ENCODE measurements at regions not wholly inside any gene's neighbourhood (a gene's known extent, or its start where the extent isn't known, plus 50 kb on each side); places are given as distances from the start of the nearest gene placed in this dataset.

GRCh38 chr18:77981874-77982273 is 732.2 kb downstream of the GALR1 start:
- H3K27ac ChIP-seq, result no peak overlapping the region
- no peaks in the 10 kb centered on the region for H3K9me3 ChIP-seq
- no peak overlapping the region for H3K4me3 ChIP-seq
- TF ChIP-seq POLR2A (IDR thresholded peaks at IDR 0.05) (no peak), CTCF (IDR thresholded peaks at IDR 0.05) (no peak), POLR2AphosphoS5 (IDR thresholded peaks at IDR 0.05; ENCODE audit: insufficient read depth in 1 of 2, low read depth in 1 of 2) (no peak)
- no peaks in the 10 kb centered on the region for H3K4me1 ChIP-seq
- DNase-seq (ENCODE audit: extremely low spot score in 2 of 2), result no peak
- no peaks in the 10 kb centered on the region for H3K27me3 ChIP-seq
- intact Hi-C loops (cut with DNase I), result no loop called here
- H3K36me3 ChIP-seq, result no peaks in the 10 kb centered on the region

GRCh38 chr18:77983270-77983669 is 733.6 kb downstream of the GALR1 start:
- H3K27ac ChIP-seq, result no peak overlapping the region
- intact Hi-C loops (cut with DNase I), result no loop called here
- H3K27me3 ChIP-seq, result no peaks in the 10 kb centered on the region
- no peak for DNase-seq (ENCODE audit: extremely low spot score in 2 of 2)
- H3K4me1 ChIP-seq, result no peaks in the 10 kb centered on the region
- no peaks in the 10 kb centered on the region for H3K9me3 ChIP-seq
- TF ChIP-seq POLR2AphosphoS5 (IDR thresholded peaks at IDR 0.05; ENCODE audit: insufficient read depth in 1 of 2, low read depth in 1 of 2), result no peak
- TF ChIP-seq POLR2A (IDR thresholded peaks at IDR 0.05), result no peak
- TF ChIP-seq CTCF (IDR thresholded peaks at IDR 0.05), result no peak
- H3K36me3 ChIP-seq, result no peaks in the 10 kb centered on the region
- no peak overlapping the region for H3K4me3 ChIP-seq

- intact Hi-C loops (cut with DNase I), result no loop called here
- no peak for DNase-seq (ENCODE audit: extremely low spot score in 2 of 2)
- Histone ChIP-seq H3K4me1 (no peaks in the 10 kb centered on the region), H3K27ac (no peak overlapping the region), H3K4me3 (no peak overlapping the region), H3K36me3 (no peaks in the 10 kb centered on the region), H3K9me3 (no peaks in the 10 kb centered on the region), H3K27me3 (no peaks in the 10 kb centered on the region)
- TF ChIP-seq POLR2A (IDR thresholded peaks at IDR 0.05), result no peak
- no peak for TF ChIP-seq CTCF (IDR thresholded peaks at IDR 0.05)
Observed at GRCh38 chr18:77984178-77984577, 734.5 kb downstream of the GALR1 start.

- TF ChIP-seq POLR2AphosphoS5 (IDR thresholded peaks at IDR 0.05; ENCODE audit: insufficient read depth in 1 of 2, low read depth in 1 of 2) (no peak), CTCF (IDR thresholded peaks at IDR 0.05) (no peak), POLR2A (IDR thresholded peaks at IDR 0.05) (no peak)
Observed at GRCh38 chr18:77984833-77985232, 735.2 kb downstream of the GALR1 start.

DNA sequence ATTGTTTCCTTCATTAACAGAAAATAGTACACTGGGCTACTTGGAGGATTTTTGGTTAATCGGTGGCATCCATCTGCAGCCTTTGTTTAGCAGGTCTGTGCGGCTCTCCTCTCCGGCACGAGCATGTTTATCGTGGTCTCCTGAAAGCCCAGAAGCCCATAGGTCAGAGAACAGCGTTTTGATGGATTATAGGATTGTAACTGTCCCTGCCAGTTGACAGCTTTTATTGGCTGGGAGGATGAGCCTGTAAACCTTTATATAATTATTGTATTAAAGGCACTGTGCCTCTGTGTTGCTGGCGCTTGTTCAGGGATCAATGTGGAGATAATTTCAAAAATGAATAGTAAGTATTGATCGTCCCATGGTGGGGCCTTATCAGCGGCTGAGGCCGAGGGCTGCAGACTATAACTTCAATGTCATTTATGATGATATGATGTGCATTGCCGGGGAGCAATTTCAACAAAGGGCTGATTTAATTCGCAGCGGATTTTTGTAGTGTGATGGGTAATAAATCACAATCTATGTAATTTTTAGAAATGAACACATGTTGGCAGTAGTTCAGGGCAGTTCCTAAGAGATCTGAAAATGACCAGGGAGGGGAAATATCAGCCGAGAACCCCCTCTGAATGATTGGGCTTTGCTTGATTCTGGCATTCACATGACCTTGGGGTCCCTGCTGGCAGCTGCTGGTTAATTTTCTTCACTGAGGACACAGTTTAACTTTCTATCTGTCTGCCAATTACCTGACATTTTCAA is 736.1 kb downstream of the GALR1 start:
- no peak overlapping the region for H3K4me3 ChIP-seq
- no peak for DNase-seq (ENCODE audit: extremely low spot score in 2 of 2)

More at GRCh38 chr18:77984833-77985232, 735.2 kb downstream of the GALR1 start:
- Histone ChIP-seq H3K36me3 (no peaks in the 10 kb centered on the region), H3K27ac (no peak overlapping the region), H3K4me3 (no peak overlapping the region), H3K4me1 (no peaks in the 10 kb centered on the region), H3K9me3 (no peaks in the 10 kb centered on the region), H3K27me3 (no peaks in the 10 kb centered on the region)
- intact Hi-C loops (cut with DNase I), result no loop called here
- DNase-seq (ENCODE audit: extremely low spot score in 2 of 2), result peak in 1 of 2 donors; percentile 25

More for the DNA sequence above, 736.1 kb downstream of the GALR1 start:
- no peaks in the 10 kb centered on the region for H3K36me3 ChIP-seq
- H3K27me3 ChIP-seq, result no peaks in the 10 kb centered on the region
- TF ChIP-seq POLR2A (IDR thresholded peaks at IDR 0.05) (no peak), POLR2AphosphoS5 (IDR thresholded peaks at IDR 0.05; ENCODE audit: insufficient read depth in 1 of 2, low read depth in 1 of 2) (no peak), CTCF (IDR thresholded peaks at IDR 0.05) (no peak)
- intact Hi-C loops (cut with DNase I), result no loop called here
- no peaks in the 10 kb centered on the region for H3K9me3 ChIP-seq
- no peak overlapping the region for H3K27ac ChIP-seq
- H3K4me1 ChIP-seq, result no peaks in the 10 kb centered on the region

Measured in vagina (tissue), 2 donors.